Heart left ventricle (tissue), 16 donors: ENCODE measurements at regions not wholly inside any gene's neighbourhood (a gene's known extent, or its start where the extent isn't known, plus 50 kb on each side); places are given as distances from the start of the nearest gene placed in this dataset.

Experiments used
- ATAC-seq, 4 donors: fragments of 200-7000 bp; cut with Tn5 transposase; one replicate each; pipeline ENCODE4 v1.9.1; 2020 to 2022; ENCODE audit warnings: moderate library complexity in 4 of 4, mild to moderate bottlenecking in 3 of 4, moderate number of reproducible peaks in 1 of 4
- DNase-seq, 5 donors: peaks; one replicate each; pipeline ENCODE4 v3.0.0-alpha.2; 2020
- H3K27ac ChIP-seq, 12 donors: fragments of 200-600 bp; sonication (generic) in 4 of 12; one replicate each; pipeline versions ENCODE4 v1.5.0 to v1.8.0; 2016 to 2022; ENCODE audit warnings: mild to moderate bottlenecking in 2 of 12
- H3K27me3 ChIP-seq, 9 donors: fragments of 200-600 bp; sonication (generic) in 2 of 9; one replicate each; pipeline versions ENCODE4 v1.5.1 to v1.8.0; 2016 to 2022; ENCODE audit warnings: mild to moderate bottlenecking in 3 of 9
- H3K36me3 ChIP-seq, 9 donors: fragments of 200-600 bp; sonication (generic) in 2 of 9; one replicate each; pipeline versions ENCODE4 v1.5.0 to v1.8.0; 2018 to 2022; ENCODE audit warnings: mild to moderate bottlenecking in 2 of 9
- H3K4me1 ChIP-seq, 12 donors: fragments of 200-600 bp; sonication (generic) in 4 of 12; one replicate each; pipeline versions ENCODE4 v1.5.0 to v1.8.0; 2016 to 2022; ENCODE audit warnings: mild to moderate bottlenecking in 3 of 12
- H3K4me3 ChIP-seq, 12 donors: fragments of 200-600 bp; sonication (generic) in 4 of 12; one replicate each; pipeline versions ENCODE4 v1.5.0 to v1.8.0; 2017 to 2022; ENCODE audit warnings: mild to moderate bottlenecking in 9 of 12, moderate library complexity in 4 of 12
- H3K9me3 ChIP-seq, 12 donors: fragments of 200-600 bp; sonication (generic) in 4 of 12; one replicate each; pipeline versions ENCODE4 v1.5.0 to v1.8.0; 2016 to 2022; ENCODE audit warnings: mild to moderate bottlenecking in 1 of 12
- CTCF ChIP-seq, 12 donors: fragments of 200-600 bp; sonication (generic) in 4 of 12; IDR thresholded peaks; one replicate each; pipeline versions ENCODE4 v1.5.0 to v1.8.0; 2018 to 2022; ENCODE audit warnings: antibody characterized with exemption in 12 of 12, mild to moderate bottlenecking in 5 of 12
- POLR2A ChIP-seq, 2 donors: fragments of 450-650 bp; IDR thresholded peaks; one replicate each; pipeline ENCODE4 v1.6.1; 2017; ENCODE audit warnings: antibody characterized with exemption in 2 of 2, mild to moderate bottlenecking in 2 of 2, moderate library complexity in 2 of 2
- WGBS, 4 donors: extraction: QIAGEN DNeasy Blood & Tissue Kit in 2 of 4; methylation state at CpG; one replicate each; pipeline versions ENCODE4 v1.1.5 to v1.1.7; 2013 to 2018; 5-methylcytosine and 5-hydroxymethylcytosine counted together
- intact Hi-C, 10 donors: fragments of 100-400 bp; cut with DNase I; formaldehyde crosslinking; loops; one replicate each; pipeline versions ENCODE4 v1.11.1 to v1.14.2; 2022
- donor health status: ischemic (EF 13 %, LVEDD 7.1; RV severe dilation, severe dysfunction).
- donor health status: healthy with polysubstance abuse.
- donor health status: DM: no; HTN: yes; CAD: no.
- donor health status: DM: no; HTN: no; CAD: no.
- donor health status: ischemic (EF 25% LVEDD 6.9; RV normal size, moderate dysfunction).
- donor health status: ischemic (EF 25% LVEDD 5.7; RV mildly dilated, moderate dysfunction).
- donor health status: healthy.
- donor health status: DM: yes; HTN: yes; CAD: no.
- donor health status: ischemic (EF 35%, LVEDD 5.7; RV mildly dilated, moderate dysfunction).
- donor health status: nonischemic (EF 11% LVEDD 7.7; RV severe dilation, severe dysfunction).
- donor health status: DM: yes; HTN: yes; CAD: no.
- donor health status: PGD.
- donor health status: ischemic (EF 29% LVEDD 5.4; RV normal size, mild dysfunction).
- donor health status: nonischemic (EF 23%, LVEDD 6.1; RV moderate dilation, normal function).

- Histone ChIP-seq H3K27ac (no peak overlapping the region), H3K4me1 (no peaks in the 10 kb centered on the region), H3K27me3 (no peaks in the 10 kb centered on the region), H3K9me3 (peaks cover 0 to 7% (median 0%) of the 10 kb centered on the region in 12 donors), H3K36me3 (no peaks in the 10 kb centered on the region), H3K4me3 (no peak overlapping the region)
- intact Hi-C loops = no loop called here
- ATAC-seq (no peak), DNase-seq (no peak)
- no peak for TF ChIP-seq CTCF (IDR thresholded peaks at IDR 0.05)
- TF ChIP-seq POLR2A (IDR thresholded peaks at IDR 0.05) = no peak
- WGBS, 4 donors = 69 to 84% (median 79%) methylated on average over 6 of the region's 6 CpGs
Measured at GRCh38 chr11:110809417-110810199, 97.4 kb upstream of the ARHGAP20 start.

GRCh38 chr11:110808248-110808647 is 96.0 kb upstream of the ARHGAP20 start:
- TF ChIP-seq POLR2A (IDR thresholded peaks at IDR 0.05) = no peak
- no peak for TF ChIP-seq CTCF (IDR thresholded peaks at IDR 0.05)
- WGBS, 4 donors = 79 to 88% (median 86%) methylated on average over 6 of the region's 6 CpGs
- intact Hi-C loops = no loop called here

GRCh38 chr11:110807801-110808200 is 95.6 kb upstream of the ARHGAP20 start:
- intact Hi-C loops = no loop called here
- Histone ChIP-seq H3K36me3 (no peaks in the 10 kb centered on the region), H3K4me3 (no peak overlapping the region), H3K27ac (no peak overlapping the region), H3K4me1 (no peaks in the 10 kb centered on the region), H3K9me3 (no peaks in the 10 kb centered on the region), H3K27me3 (no peaks in the 10 kb centered on the region)
- WGBS, 4 donors = 73 to 80% (median 76%) methylated on average over 2 of the region's 2 CpGs
- no peak for ATAC-seq
- no peak for DNase-seq
- TF ChIP-seq CTCF (IDR thresholded peaks at IDR 0.05) (no peak), POLR2A (IDR thresholded peaks at IDR 0.05) (no peak)

More at GRCh38 chr11:110808248-110808647, 96.0 kb upstream of the ARHGAP20 start:
- H3K36me3 ChIP-seq = no peaks in the 10 kb centered on the region
- H3K27ac ChIP-seq = no peak overlapping the region
- H3K27me3 ChIP-seq = no peaks in the 10 kb centered on the region
- H3K4me1 ChIP-seq = no peaks in the 10 kb centered on the region
- no peak for ATAC-seq
- H3K9me3 ChIP-seq = no peaks in the 10 kb centered on the region
- no peak for DNase-seq
- H3K4me3 ChIP-seq = no peak overlapping the region

- DNase-seq = no peak
- Histone ChIP-seq H3K4me1 (peaks cover 0 to 10% (median 0%) of the 10 kb centered on the region in 12 donors), H3K27ac (no peak overlapping the region), H3K36me3 (no peaks in the 10 kb centered on the region), H3K4me3 (no peak overlapping the region), H3K27me3 (no peaks in the 10 kb centered on the region), H3K9me3 (no peaks in the 10 kb centered on the region)
- ATAC-seq = no peak
- TF ChIP-seq CTCF (IDR thresholded peaks at IDR 0.05) (no peak), POLR2A (IDR thresholded peaks at IDR 0.05) (no peak)
- intact Hi-C loops = no loop called here
- 71 to 79% (median 78%) methylated on average over 1 of the region's 1 CpG for WGBS, 4 donors
Measured at GRCh38 chr11:110805756-110806155, 93.5 kb upstream of the ARHGAP20 start.
